ENCODE measurements at regions not wholly inside any gene's neighbourhood (a gene's known extent, or its start where the extent isn't known, plus 50 kb on each side); places are given as distances from the start of the nearest gene placed in this dataset.
A peak's percentile ranks its signal among the peaks of the same experiment; 100 is the strongest.

DNA sequence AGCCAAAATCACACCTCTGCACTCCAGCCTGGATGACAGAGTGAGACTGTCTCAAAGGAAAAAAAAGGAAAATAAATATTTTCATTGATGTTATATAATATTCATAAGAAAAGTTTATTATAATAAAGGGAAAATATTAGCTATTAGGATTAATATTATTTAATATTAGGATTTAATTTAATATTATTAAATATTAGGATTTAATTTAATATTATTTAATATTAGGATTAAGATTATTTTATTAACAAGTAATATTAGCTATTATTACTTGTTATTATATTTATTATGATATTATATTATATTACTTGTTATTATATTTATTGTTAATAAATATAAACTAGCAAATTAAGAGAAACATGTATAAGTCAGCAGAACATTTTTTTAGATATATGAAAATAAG lies 518.1 kb downstream of the FSCB start:
- DNase-seq (ENCODE audit: low read depth) = no peak

- DNase-seq (ENCODE audit: low read depth) = no peak
These were observed 523.4 kb downstream of the FSCB start for GRCh38 chr14:43983721-43984120.

DNA sequence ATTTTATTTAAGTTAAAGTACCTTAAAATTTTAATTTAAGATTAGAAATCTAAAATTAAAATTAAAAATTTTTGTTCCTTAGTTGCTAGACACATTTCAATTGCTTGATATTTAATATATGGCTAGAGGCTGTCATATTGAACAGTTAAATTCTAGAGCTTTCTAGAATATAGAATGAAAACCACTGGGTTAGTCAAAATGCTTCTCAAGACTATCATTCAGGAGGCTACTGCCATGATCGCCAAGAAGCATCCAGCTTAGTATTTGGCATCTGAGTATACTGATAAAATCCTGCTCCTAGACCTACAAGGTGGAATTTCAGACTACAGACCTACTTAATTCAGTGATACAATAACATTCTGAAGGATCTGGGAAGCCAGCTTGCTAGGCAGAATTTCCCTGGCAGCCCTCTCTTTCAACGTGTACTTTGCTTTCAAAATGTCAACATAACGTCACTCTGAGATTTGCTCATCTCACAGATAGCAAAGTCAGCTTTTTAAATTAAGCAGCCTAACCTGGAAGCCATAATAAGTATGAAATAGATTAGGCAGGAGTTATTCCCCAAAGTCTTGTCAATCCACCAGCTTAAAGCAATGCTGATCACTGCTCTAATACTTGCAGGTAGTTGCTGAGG lies 525.8 kb downstream of the FSCB start:
- DNase-seq (ENCODE audit: low read depth) = no peak

DNA sequence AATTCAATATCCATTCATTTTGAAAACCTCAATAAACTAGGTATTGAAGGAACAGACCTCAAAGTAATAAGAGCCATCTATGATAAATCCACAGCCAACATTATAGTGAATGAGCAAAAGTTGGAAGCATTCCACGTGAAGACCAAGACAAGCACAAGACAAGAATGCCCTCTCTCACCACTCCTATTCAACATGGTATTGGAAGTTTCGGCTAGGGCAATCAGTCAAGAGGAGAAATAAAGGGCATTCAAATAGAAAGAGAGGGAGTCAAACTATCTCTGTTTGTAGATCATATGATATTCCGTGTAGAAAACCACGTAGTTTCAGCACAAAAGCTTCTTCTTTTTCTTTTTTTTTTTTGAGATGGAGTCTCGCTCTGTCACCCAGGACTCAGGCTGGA lies 550.3 kb downstream of the FSCB start:
- no peak for DNase-seq (ENCODE audit: low read depth)

GRCh38 chr14:43949400-43949799 lies 557.7 kb downstream of the FSCB start:
- no peak for DNase-seq (ENCODE audit: low read depth)

DNA sequence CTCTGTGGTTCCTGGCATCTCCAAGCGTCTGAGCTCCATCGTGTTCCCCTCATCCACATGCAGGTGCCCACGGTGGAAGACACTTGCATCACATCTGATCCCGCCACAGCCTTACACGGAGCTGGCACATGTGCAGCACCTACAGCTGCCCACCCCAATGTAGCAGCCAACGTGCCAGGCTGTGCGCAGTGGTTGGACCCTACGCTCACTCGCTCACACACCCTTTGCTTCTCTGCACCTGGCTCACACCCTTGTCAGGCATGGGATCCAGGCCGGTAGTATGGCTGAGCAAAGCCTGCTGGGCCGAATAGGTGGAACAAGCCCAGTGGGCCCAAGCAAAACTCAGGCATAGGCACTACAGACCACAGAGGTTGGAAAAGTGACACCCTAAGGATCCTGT lies 567.2 kb downstream of the FSCB start:
- DNase-seq (ENCODE audit: low read depth) = no peak

GRCh38 chr14:43938588-43939281 lies 568.3 kb downstream of the FSCB start:
- no peak for DNase-seq (ENCODE audit: low read depth)

DNA sequence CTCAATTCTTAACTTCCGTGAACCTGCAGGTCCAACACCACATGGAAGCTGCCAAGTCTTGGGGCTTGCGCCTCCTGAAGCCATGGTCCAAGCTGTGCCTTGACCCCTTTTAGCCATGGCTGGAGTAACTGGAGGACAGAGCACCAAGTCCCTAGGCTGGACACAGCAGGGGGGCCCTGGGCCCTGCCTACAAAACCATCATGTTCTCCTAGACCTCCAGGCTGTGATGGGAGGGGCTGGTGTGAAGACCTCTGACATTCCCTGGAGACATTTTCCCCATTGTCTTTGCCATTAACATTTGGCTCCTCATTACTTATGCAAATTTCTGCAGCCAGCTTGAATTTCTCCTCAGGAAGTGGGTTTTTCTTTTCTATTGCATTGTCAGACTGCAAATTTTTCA lies 570.1 kb downstream of the FSCB start:
- DNase-seq (ENCODE audit: low read depth) = no peak

DNA sequence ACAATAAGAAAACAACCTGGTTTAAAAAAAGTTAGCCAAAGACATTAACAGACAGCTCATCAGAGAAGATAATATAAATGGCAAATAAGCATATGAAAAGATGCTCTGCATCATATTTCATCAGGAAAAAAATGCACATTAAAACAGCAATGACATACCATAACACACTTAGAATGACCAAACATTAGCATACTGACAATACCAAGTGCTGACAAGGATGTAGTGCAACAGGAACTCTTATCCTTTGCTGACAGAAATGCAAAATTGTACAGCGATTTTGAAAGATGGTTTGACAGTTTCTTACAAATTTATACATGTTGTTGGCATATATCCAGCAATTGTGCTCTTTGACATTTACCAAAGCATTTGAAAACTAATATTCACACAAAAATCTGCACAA lies 573.0 kb downstream of the FSCB start:
- DNase-seq (ENCODE audit: low read depth) = no peak

DNA sequence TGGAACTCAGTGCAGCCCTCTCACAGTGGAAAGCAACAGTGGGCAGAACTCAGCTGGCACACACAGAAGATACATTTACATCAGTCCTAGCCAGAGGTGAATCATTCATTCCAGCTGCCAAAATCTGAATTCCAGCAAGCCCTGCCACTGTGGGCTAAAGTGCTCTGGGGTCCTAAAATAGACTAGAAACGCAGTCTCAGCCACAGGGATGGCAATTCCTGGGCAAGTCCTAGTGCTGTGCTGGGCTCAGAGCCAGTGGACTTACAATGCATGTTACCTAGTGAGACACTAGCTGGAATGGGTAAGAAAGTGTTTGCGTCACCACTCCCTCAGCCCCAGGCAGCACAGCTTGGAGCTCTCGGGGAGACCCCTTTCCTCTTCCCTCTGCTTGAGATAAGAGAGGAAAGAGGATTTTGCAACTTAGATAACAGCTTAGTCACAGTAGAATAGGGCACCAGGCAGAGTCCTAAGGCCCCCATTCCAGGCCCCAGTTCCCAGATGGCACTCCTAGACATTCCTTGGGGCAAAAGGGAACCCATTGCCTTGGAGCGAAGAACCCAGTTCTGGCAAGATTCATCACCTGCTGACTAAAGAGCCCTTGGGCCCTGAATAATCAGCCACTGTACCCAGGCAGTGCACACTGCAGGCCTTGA lies 592.9 kb downstream of the FSCB start:
- no peak for DNase-seq (ENCODE audit: low read depth)

DNA sequence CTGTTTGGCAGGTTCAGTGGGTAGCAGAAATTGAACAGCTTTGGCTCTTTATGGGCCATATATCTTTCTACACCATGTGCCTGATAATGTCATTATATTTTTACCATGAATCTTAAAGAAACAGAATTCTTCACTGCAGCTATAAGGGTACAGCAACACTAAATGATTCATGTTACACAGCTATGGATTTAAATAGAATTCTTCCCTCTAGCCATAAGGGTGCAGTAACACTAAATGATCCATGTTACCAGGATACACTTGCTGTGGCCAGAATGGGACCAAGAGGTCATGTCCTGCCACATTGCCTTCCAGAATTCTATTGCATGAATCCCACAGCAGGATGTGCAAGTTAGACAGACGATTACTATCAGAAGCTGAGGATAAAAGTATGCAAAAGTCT lies 603.9 kb downstream of the FSCB start:
- DNase-seq (ENCODE audit: low read depth) = no peak

DNA sequence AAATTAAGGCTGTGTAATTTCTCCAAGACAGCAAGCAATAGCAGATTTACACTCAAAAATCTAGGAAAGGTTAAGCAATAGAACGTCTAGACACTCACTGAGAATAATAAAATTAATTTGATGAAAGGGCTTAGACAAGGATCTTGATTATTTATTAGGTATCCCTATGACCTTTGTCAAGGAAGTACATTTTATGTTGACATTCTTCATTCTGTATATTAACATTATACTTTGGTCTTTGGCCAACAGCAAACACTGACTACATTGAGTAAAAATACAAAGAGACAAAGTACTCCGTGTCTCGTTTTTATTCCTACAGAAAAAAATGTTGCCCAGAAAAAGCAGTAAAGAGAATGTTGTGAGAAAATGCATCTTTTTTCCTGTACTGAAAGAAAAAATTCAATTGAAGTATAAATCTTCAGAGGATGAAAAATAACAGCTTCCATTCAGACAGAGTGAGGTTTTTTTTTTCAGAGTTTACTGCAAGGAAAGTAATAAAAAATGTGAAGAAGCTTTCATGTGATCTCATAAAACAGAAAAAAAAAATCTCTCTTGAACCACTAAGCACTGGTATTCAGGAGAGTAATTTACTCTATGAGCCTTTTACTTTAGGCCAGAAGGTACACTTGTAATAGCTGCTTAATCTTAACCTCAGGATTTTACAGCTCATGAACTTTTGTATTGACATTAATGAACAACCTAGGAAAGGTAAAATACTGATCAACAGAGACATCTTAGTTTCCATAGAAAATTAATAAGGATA lies 605.0 kb downstream of the FSCB start:
- DNase-seq (ENCODE audit: low read depth) = no peak

- DNase-seq (ENCODE audit: low read depth) = no peak
These were observed 606.9 kb downstream of the FSCB start for GRCh38 chr14:43900173-43900655.

GRCh38 chr14:43898687-43899086 lies 608.4 kb downstream of the FSCB start:
- DNase-seq (ENCODE audit: low read depth) = peak; percentile 24

DNA sequence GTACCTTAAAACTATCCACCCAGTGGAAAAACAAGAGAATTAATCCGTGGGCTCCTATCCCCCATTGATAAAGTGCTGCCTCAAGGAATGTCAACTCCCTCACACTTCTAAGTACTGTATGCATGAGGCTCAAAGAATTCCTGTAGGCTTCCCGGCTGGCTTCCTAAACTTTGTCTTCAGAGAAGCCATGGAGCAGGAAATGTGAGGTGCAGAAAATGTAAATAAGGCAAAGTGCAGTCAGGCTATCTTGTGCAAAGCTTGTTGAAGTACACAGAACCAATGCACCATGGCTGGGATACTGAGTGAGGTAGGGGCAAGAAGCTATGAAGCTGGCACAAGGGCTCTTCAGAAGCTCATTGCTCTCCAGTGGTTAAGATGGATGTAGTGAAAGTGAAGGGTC lies 611.0 kb downstream of the FSCB start:
- DNase-seq (ENCODE audit: low read depth) = no peak

- DNase-seq (ENCODE audit: low read depth) = peak; percentile 10
These were observed 612.5 kb downstream of the FSCB start for GRCh38 chr14:43894534-43894933.

DNA sequence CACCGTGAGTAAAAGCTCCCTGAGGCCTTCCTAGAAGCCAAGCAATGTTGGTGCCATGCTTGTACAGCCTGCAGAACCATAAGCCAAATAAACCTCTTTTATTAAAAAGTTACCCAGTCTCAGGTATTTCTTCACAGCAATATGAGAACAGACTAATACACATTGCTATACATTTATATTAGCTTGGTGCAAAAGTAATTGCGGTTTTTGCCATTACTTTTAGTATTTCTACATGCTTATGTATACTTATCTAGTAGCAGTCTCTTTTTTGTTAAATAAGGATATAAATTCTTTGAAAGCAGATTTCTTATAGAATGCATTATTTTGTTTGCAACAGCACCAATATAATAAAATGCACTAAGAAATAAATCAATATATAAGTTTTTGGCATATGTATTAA lies 619.6 kb downstream of the FSCB start:
- no peak for DNase-seq (ENCODE audit: low read depth)

GRCh38 chr14:43877351-43877960 lies 629.6 kb downstream of the FSCB start:
- no peak for DNase-seq (ENCODE audit: low read depth)

- no peak for DNase-seq (ENCODE audit: low read depth)
These were observed 634.1 kb downstream of the FSCB start for GRCh38 chr14:43872752-43873655.

DNA sequence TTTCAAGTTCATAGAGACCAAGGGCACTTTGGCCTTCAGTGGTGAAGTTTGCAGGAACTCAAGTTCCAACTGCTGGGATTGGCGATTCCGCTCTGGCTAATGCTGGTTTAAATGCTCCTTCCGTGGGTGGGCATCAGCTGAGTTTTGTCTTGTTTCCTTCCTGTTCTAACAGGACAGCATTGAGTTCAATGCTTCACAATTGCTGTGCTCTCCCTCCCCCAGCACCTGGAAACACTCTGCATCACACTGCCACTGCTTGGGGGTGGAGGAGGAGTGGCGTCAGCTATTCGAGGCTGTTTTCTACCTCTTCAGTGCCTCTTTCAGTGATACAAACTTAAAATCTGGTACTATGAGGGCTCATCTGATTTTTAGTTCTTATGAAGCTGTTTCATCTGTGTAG lies 634.9 kb downstream of the FSCB start:
- DNase-seq (ENCODE audit: low read depth) = no peak

- no peak for DNase-seq (ENCODE audit: low read depth)
These were observed 648.1 kb downstream of the FSCB start for GRCh38 chr14:43858981-43859380.

All from ELR (cell line).